A673 (cell line): ENCODE measurements at regions not wholly inside any gene's neighbourhood (a gene's known extent, or its start where the extent isn't known, plus 50 kb on each side); places are given as distances from the start of the nearest gene placed in this dataset.

Source experiments
- EZH2 ChIP-seq: fragments of 200-600 bp; sonication (generic); IDR thresholded peaks from 2 replicates; pipeline ENCODE4 v1.6.1; 2017; ENCODE audit warnings: borderline replicate concordance, low read depth, mild to moderate bottlenecking, mixed read lengths, antibody characterized with exemption, low read length; ENCODE audit not compliant: poor library complexity, severe bottlenecking
- TF ChIP-seq, protein P1 (sequence below): fragments of 300-800, 200-600 bp; sonication (generic); conservative IDR thresholded peaks from 2 replicates; pipeline ENCODE4 v1.5.1; 2017; ENCODE audit warnings: low read depth, mild to moderate bottlenecking, antibody characterized with exemption, low read length, moderate library complexity, mixed read lengths

DNA sequence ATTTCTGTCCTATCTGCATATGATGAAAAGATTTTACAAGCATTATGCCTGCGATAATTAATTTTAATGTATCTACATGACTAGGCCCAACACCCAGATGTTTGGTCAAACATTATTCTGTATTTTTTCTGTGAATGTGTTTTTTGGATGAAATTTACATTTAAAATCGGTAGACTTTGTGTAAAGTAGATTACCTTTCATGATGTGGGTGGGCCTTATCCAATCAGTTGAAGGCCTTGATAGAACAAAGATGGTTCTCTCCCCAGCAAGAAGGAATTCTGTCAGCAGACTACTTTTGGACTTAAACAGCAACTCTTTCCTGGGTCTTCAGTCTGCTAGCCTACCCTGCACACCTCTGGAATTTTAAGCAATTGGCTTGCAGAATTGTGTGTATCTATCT is 844.0 kb downstream of the BRINP3 start:
- TF ChIP-seq, protein P1, sequence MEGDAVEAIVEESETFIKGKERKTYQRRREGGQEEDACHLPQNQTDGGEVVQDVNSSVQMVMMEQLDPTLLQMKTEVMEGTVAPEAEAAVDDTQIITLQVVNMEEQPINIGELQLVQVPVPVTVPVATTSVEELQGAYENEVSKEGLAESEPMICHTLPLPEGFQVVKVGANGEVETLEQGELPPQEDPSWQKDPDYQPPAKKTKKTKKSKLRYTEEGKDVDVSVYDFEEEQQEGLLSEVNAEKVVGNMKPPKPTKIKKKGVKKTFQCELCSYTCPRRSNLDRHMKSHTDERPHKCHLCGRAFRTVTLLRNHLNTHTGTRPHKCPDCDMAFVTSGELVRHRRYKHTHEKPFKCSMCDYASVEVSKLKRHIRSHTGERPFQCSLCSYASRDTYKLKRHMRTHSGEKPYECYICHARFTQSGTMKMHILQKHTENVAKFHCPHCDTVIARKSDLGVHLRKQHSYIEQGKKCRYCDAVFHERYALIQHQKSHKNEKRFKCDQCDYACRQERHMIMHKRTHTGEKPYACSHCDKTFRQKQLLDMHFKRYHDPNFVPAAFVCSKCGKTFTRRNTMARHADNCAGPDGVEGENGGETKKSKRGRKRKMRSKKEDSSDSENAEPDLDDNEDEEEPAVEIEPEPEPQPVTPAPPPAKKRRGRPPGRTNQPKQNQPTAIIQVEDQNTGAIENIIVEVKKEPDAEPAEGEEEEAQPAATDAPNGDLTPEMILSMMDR: no peak
- TF ChIP-seq EZH2: no peak
